Type B pancreatic cell (in vitro differentiated cells): ENCODE measurements at regions not wholly inside any gene's neighbourhood (a gene's known extent, or its start where the extent isn't known, plus 50 kb on each side); places are given as distances from the start of the nearest gene placed in this dataset.

ENCODE experiments used
- DNase-seq: peaks from one replicate; pipeline ENCODE4 v3.0.0; 2021; ENCODE audit warnings: mixed read lengths; ENCODE audit not compliant: unreplicated experiment; ENCODE audit errors: extremely low spot score
- H3K27ac Mint-ChIP-seq: 2 replicates; pipeline ENCODE4 v1.8.0; 2021; ENCODE audit warnings: mild to moderate bottlenecking, mixed read lengths
- H3K27me3 Mint-ChIP-seq: 2 replicates; pipeline ENCODE4 v1.8.0; 2021; ENCODE audit warnings: mixed read lengths
- H3K36me3 Mint-ChIP-seq: 2 replicates; pipeline ENCODE4 v1.8.0; 2021; ENCODE audit warnings: mixed read lengths
- H3K4me1 Mint-ChIP-seq: one replicate; pipeline ENCODE4 v1.8.0; 2021; ENCODE audit warnings: mixed read lengths; ENCODE audit not compliant: unreplicated experiment
- H3K4me3 Mint-ChIP-seq: 2 replicates; pipeline ENCODE4 v1.8.0; 2021; ENCODE audit warnings: mild to moderate bottlenecking, mixed read lengths
- H3K9me3 Mint-ChIP-seq: 2 replicates; pipeline ENCODE4 v1.8.0; 2021; ENCODE audit warnings: mixed read lengths
- TF ChIP-seq, protein P1 (sequence below): fragments of 200-600 bp; sonication (generic); conservative IDR thresholded peaks from 2 replicates; pipeline ENCODE4 v1.5.0; 2021; ENCODE audit warnings: antibody characterized with exemption, mild to moderate bottlenecking

- peak overlapping the region; percentile 92 for H3K27ac Mint-ChIP-seq
- H3K27me3 Mint-ChIP-seq, result no peaks in the 10 kb centered on the region
Measured at GRCh38 chr2:43032213-43033015, 194.0 kb downstream of the ZFP36L2 start.

DNA sequence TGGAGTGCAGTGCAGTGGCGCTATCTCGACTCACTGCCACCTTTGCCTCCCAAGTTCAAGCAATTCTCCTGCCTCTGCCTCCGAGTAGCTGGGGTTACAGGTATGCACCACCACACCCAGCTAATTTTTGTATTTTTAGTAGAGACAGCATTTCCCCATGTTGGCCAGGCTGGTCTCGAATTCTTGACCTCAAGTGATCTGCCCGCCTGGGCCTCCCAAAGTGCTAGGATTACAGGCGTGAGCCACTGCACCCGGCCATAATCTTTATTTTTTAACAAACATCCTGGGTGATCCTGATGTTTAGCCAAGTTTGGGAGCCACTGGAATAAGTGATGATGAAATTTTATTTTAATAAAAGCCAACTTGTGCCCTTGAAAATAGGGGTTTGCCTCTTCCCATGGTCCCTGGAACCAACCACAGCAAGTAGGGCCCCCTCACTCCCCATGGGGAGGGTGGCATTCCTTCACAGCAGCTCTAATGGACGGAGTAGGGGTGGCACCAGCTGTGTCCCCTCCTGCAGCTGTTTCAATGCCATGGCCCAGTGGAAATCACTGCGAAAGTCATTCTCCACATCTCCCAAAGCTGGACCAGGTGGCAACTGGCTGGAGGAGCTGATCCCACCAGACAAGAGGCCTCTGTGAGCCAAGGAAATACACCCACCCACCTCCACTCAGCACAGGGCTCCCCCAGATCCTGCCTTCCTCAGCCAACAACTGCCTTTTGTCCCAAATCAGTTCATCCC is 194.8 kb downstream of the ZFP36L2 start:
- Mint-ChIP-seq H3K4me1 (peaks cover 53% of the 10 kb centered on the region), H3K4me3 (no peak overlapping the region), H3K9me3 (peaks cover 9% of the 10 kb centered on the region), H3K36me3 (peaks cover 5% of the 10 kb centered on the region), H3K27ac (peak overlapping the region; percentile 92), H3K27me3 (no peaks in the 10 kb centered on the region)
- TF ChIP-seq, protein P1, sequence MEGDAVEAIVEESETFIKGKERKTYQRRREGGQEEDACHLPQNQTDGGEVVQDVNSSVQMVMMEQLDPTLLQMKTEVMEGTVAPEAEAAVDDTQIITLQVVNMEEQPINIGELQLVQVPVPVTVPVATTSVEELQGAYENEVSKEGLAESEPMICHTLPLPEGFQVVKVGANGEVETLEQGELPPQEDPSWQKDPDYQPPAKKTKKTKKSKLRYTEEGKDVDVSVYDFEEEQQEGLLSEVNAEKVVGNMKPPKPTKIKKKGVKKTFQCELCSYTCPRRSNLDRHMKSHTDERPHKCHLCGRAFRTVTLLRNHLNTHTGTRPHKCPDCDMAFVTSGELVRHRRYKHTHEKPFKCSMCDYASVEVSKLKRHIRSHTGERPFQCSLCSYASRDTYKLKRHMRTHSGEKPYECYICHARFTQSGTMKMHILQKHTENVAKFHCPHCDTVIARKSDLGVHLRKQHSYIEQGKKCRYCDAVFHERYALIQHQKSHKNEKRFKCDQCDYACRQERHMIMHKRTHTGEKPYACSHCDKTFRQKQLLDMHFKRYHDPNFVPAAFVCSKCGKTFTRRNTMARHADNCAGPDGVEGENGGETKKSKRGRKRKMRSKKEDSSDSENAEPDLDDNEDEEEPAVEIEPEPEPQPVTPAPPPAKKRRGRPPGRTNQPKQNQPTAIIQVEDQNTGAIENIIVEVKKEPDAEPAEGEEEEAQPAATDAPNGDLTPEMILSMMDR, result no peak
- DNase-seq, result no peak

More at GRCh38 chr2:43032213-43033015, 194.0 kb downstream of the ZFP36L2 start:
- H3K9me3 Mint-ChIP-seq, result peaks cover 9% of the 10 kb centered on the region
- H3K4me1 Mint-ChIP-seq, result peaks cover 49% of the 10 kb centered on the region
- peaks cover 5% of the 10 kb centered on the region for H3K36me3 Mint-ChIP-seq
- TF ChIP-seq, protein P1, result no peak
- no peak for DNase-seq
- peak overlapping the region; percentile 68 for H3K4me3 Mint-ChIP-seq

DNA sequence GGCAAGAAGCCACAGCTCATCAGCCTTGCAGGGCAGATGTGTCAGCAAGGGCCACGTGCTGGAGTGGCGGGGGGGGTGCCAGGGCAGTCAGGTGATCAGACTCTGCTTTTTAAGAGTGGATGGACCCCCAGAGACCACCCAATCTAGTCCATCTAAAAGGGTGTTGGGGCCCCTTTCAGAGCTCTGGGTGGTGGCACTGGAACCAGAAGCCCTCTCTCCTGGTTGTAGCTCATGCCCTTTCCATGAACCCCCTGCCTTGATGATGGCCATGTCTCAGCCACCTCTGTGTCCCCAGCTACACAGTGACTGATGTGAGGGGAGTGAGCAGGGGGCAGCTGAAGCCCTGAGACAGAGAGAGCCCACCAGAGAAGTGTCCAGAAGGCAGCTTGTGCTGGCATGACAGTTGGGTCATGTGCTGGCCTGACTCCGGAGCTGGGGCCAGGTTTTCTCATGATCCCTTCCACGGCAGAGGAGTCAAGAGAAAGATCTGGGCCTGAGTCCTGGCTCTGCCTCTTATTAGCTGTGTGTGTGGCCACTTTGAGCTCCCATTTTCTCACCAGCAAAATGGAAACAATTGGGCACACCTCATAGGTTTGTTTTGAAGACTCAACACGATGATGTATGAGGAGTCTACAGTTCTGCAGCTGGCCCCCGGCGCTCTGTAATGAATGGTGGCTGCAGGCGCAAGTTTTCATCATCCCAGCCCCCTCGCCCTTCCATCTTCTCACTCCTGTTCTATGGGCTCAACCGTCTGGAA is 195.7 kb downstream of the ZFP36L2 start:
- TF ChIP-seq, protein P1, result no peak
- Mint-ChIP-seq H3K4me3 (peak overlapping the region; percentile 61), H3K27ac (peak overlapping the region; percentile 65), H3K36me3 (peaks cover 5% of the 10 kb centered on the region), H3K4me1 (peaks cover 58% of the 10 kb centered on the region), H3K9me3 (peaks cover 9% of the 10 kb centered on the region), H3K27me3 (no peaks in the 10 kb centered on the region)
- no peak for DNase-seq

DNA sequence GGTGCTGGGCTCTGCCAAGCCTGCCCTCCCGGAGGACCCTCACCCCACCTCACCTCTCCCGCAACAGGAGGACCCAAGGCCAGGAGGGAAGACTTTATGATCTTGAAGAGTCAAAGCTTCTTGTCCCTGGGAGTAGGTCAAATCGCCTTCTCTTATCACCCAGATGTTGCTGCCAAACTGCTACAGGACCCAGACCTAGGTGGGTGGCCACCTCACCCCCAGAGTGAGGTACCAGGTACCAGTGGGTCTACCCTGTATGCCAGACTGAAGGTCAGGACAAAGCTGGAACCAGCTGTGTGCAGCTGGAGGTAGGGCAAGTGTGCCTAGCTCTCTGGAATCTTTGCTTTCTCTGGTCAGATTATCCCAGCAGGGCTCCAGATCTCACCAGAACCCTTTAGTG is 197.2 kb downstream of the ZFP36L2 start:
- no peak overlapping the region for H3K27ac Mint-ChIP-seq
- H3K4me1 Mint-ChIP-seq, result peaks cover 71% of the 10 kb centered on the region
- TF ChIP-seq, protein P1, result no peak
- H3K4me3 Mint-ChIP-seq, result no peak overlapping the region
- H3K36me3 Mint-ChIP-seq, result peaks cover 8% of the 10 kb centered on the region
- H3K27me3 Mint-ChIP-seq, result no peaks in the 10 kb centered on the region
- DNase-seq, result no peak
- H3K9me3 Mint-ChIP-seq, result peaks cover 9% of the 10 kb centered on the region

- Mint-ChIP-seq H3K36me3 (peaks cover 8% of the 10 kb centered on the region), H3K27me3 (no peaks in the 10 kb centered on the region), H3K9me3 (peaks cover 9% of the 10 kb centered on the region), H3K4me1 (peaks cover 66% of the 10 kb centered on the region), H3K27ac (no peak overlapping the region), H3K4me3 (no peak overlapping the region)
- TF ChIP-seq, protein P1, result no peak
- DNase-seq, result no peak
Measured at GRCh38 chr2:43028188-43028587, 198.2 kb downstream of the ZFP36L2 start.
